ENCODE measurements at regions not wholly inside any gene's neighbourhood (a gene's known extent, or its start where the extent isn't known, plus 50 kb on each side); places are given as distances from the start of the nearest gene placed in this dataset.

- Histone ChIP-seq H3K27ac (replicated peaks) (no peak overlapping the region), H3K4me3 (replicated peaks; ENCODE audit: insufficient read depth, low read length) (no peak overlapping the region), H3K27me3 (ENCODE audit: insufficient read depth, poor library complexity, severe bottlenecking) (peaks cover 6% of the 10 kb centered on the region)
- TF ChIP-seq REST (IDR thresholded peaks at IDR 0.05; ENCODE audit: insufficient replicate concordance, low read depth) (no peak), GABPA (IDR thresholded peaks at IDR 0.05; ENCODE audit: low read depth) (no peak), CTCF (IDR thresholded peaks at IDR 0.05; ENCODE audit: insufficient read depth, low read length) (no peak), POLR2AphosphoS5 (IDR thresholded peaks at IDR 0.05; ENCODE audit: low read depth) (no peak), SPI1 (IDR thresholded peaks at IDR 0.05; ENCODE audit: borderline replicate concordance, low read depth) (no peak)
- DNase-seq (ENCODE audit: low read depth in 1 of 2, low spot score in 1 of 2) = no peak
Measured at GRCh38 chr10:94238006-94238617, 124.6 kb downstream of the NOC3L start.

GRCh38 chr10:94239696-94240095 is 123.0 kb downstream of the NOC3L start:
- no peak for TF ChIP-seq CTCF (IDR thresholded peaks at IDR 0.05; ENCODE audit: insufficient read depth, low read length)
- TF ChIP-seq SPI1 (IDR thresholded peaks at IDR 0.05; ENCODE audit: borderline replicate concordance, low read depth) = no peak
- TF ChIP-seq GABPA (IDR thresholded peaks at IDR 0.05; ENCODE audit: low read depth) = no peak
- no peak for TF ChIP-seq POLR2AphosphoS5 (IDR thresholded peaks at IDR 0.05; ENCODE audit: low read depth)
- no peak for DNase-seq (ENCODE audit: low read depth in 1 of 2, low spot score in 1 of 2)
- Histone ChIP-seq H3K4me3 (replicated peaks; ENCODE audit: insufficient read depth, low read length) (no peak overlapping the region), H3K27ac (replicated peaks) (no peak overlapping the region), H3K27me3 (ENCODE audit: insufficient read depth, poor library complexity, severe bottlenecking) (peaks cover 6% of the 10 kb centered on the region)

GRCh38 chr10:94240491-94240890 is 122.2 kb downstream of the NOC3L start:
- DNase-seq (ENCODE audit: low read depth in 1 of 2, low spot score in 1 of 2) = no peak
- no peak overlapping the region for H3K27ac ChIP-seq (replicated peaks)
- H3K27me3 ChIP-seq (ENCODE audit: insufficient read depth, poor library complexity, severe bottlenecking) = peaks cover 6% of the 10 kb centered on the region
- H3K4me3 ChIP-seq (replicated peaks; ENCODE audit: insufficient read depth, low read length) = no peak overlapping the region
- no peak for TF ChIP-seq CTCF (IDR thresholded peaks at IDR 0.05; ENCODE audit: insufficient read depth, low read length)

- no peak overlapping the region for H3K4me3 ChIP-seq (replicated peaks; ENCODE audit: insufficient read depth, low read length)
Measured at GRCh38 chr10:94240901-94241300, 121.8 kb downstream of the NOC3L start.

More at GRCh38 chr10:94240901-94241300, 121.8 kb downstream of the NOC3L start:
- DNase-seq (ENCODE audit: low read depth in 1 of 2, low spot score in 1 of 2) = no peak
- Histone ChIP-seq H3K27me3 (ENCODE audit: insufficient read depth, poor library complexity, severe bottlenecking) (peaks cover 6% of the 10 kb centered on the region), H3K27ac (replicated peaks) (no peak overlapping the region)
- TF ChIP-seq CTCF (IDR thresholded peaks at IDR 0.05; ENCODE audit: insufficient read depth, low read length) (no peak), SPI1 (IDR thresholded peaks at IDR 0.05; ENCODE audit: borderline replicate concordance, low read depth) (no peak), POLR2AphosphoS5 (IDR thresholded peaks at IDR 0.05; ENCODE audit: low read depth) (no peak), GABPA (IDR thresholded peaks at IDR 0.05; ENCODE audit: low read depth) (no peak), REST (IDR thresholded peaks at IDR 0.05; ENCODE audit: insufficient replicate concordance, low read depth) (no peak)
